SU-DHL-6 (cell line): ENCODE measurements at regions not wholly inside any gene's neighbourhood (a gene's known extent, or its start where the extent isn't known, plus 50 kb on each side); places are given as distances from the start of the nearest gene placed in this dataset.

Experiments
- H2AFZ ChIP-seq: fragments of 200-600 bp; sonication (generic); 2 replicates; pipeline ENCODE4 v1.6.1; 2014; ENCODE audit warnings: low read depth, mild to moderate bottlenecking, moderate library complexity, mixed read lengths, antibody characterized with exemption, low read length; ENCODE audit not compliant: severe bottlenecking
- H3F3A ChIP-seq: fragments of 200-600 bp; shearing (Covaris generic); 2 replicates; pipeline ENCODE4 v1.6.0; 2016; ENCODE audit warnings: antibody characterized with exemption, mild to moderate bottlenecking; ENCODE audit not compliant: insufficient read depth
- H3K27ac ChIP-seq: fragments of 200-600 bp; sonication (generic); 2 replicates; pipeline ENCODE4 v1.5.1; 2016; ENCODE audit warnings: low read depth, mild to moderate bottlenecking, low read length, moderate library complexity, mixed read lengths
- H3K27me3 ChIP-seq: fragments of 200-600 bp; sonication (generic), shearing (Covaris generic); 2 replicates; pipeline ENCODE4 v1.6.0; 2014; ENCODE audit warnings: mild to moderate bottlenecking, low read length
- H3K36me3 ChIP-seq: fragments of 200-600 bp; sonication (generic); 2 replicates; pipeline ENCODE4 v1.6.1; 2014; ENCODE audit warnings: mild to moderate bottlenecking, low read length, mixed read lengths
- H3K4me2 ChIP-seq: fragments of 300-600, 200-600 bp; shearing (Covaris generic), sonication (generic); 2 replicates; pipeline ENCODE4 v1.6.0; 2014; ENCODE audit warnings: low read length, low read depth, mild to moderate bottlenecking; ENCODE audit not compliant: poor library complexity, severe bottlenecking
- H3K4me3 ChIP-seq: fragments of 200-600 bp; sonication (generic); 2 replicates; pipeline ENCODE4 v1.5.1; 2014; ENCODE audit warnings: antibody characterized with exemption, low read length, mild to moderate bottlenecking, mixed read lengths; ENCODE audit not compliant: insufficient read depth, poor library complexity, severe bottlenecking
- H3K79me2 ChIP-seq: fragments of 200-600 bp; sonication (generic); 2 replicates; pipeline ENCODE4 v1.6.1; 2014; ENCODE audit warnings: mild to moderate bottlenecking, low read length, moderate library complexity; ENCODE audit not compliant: insufficient read depth
- H3K9ac ChIP-seq: fragments of 200-600 bp; sonication (generic); 2 replicates; pipeline ENCODE4 v1.7.0; 2014; ENCODE audit warnings: mild to moderate bottlenecking, low read length
- H3K9me2 ChIP-seq: fragments of 200-600 bp; sonication (generic); replicated peaks from 2 replicates; pipeline ENCODE4 v1.6.1; 2014; ENCODE audit warnings: low read length; ENCODE audit not compliant: insufficient read depth
- H3K9me3 ChIP-seq: fragments of 200-600 bp; sonication (generic); 2 replicates; pipeline ENCODE4 v1.6.1; 2014; ENCODE audit warnings: low read length, mixed read lengths; ENCODE audit not compliant: insufficient read depth
- H4K20me1 ChIP-seq: fragments of 200-600 bp; sonication (generic); 2 replicates; pipeline ENCODE4 v1.6.1; 2014; ENCODE audit warnings: low read depth, mild to moderate bottlenecking, antibody characterized with exemption, low read length, moderate library complexity, mixed read lengths
- CTCF ChIP-seq: fragments of 200-600 bp; sonication (generic); IDR thresholded peaks from one replicate; pipeline ENCODE4 v1.5.1; 2017; ENCODE audit warnings: antibody characterized with exemption, mild to moderate bottlenecking, low read length, moderate library complexity; ENCODE audit not compliant: insufficient read depth, poor library complexity, severe bottlenecking
- EZH2phosphoT487 ChIP-seq: fragments of 200-600 bp; sonication (generic), shearing (Covaris generic); conservative IDR thresholded peaks from 2 replicates; pipeline ENCODE4 v1.6.1; 2018; ENCODE audit warnings: mild to moderate bottlenecking, antibody characterized with exemption, low read length, moderate library complexity, mixed read lengths

- no peak overlapping the region for H3K27ac ChIP-seq
- no peaks in the 10 kb centered on the region for H3K79me2 ChIP-seq
- H3K4me2 ChIP-seq: no peak overlapping the region
- TF ChIP-seq EZH2phosphoT487: no peak
- TF ChIP-seq CTCF: no peak
- H3K9ac ChIP-seq: no peak overlapping the region
- H3K27me3 ChIP-seq: no peaks in the 10 kb centered on the region
- H2AFZ ChIP-seq: no peak overlapping the region
- no peak overlapping the region for H3K4me3 ChIP-seq
- H3F3A ChIP-seq: peaks cover 5% of the 10 kb centered on the region; the same call in 1 of the 2 replicates
- no peaks in the 10 kb centered on the region for H3K36me3 ChIP-seq
- H4K20me1 ChIP-seq: no peaks in the 10 kb centered on the region
- H3K9me3 ChIP-seq: no peaks in the 10 kb centered on the region
- H3K9me2 ChIP-seq: no peaks in the 10 kb centered on the region
Observed at GRCh38 chr3:187992609-187993008, 161.3 kb upstream of the LPP start.

- H3K4me3 ChIP-seq: no peak overlapping the region
- no peaks in the 10 kb centered on the region for H4K20me1 ChIP-seq
- peak overlapping the region; percentile 4; the same call in 1 of the 2 replicates for H3K9ac ChIP-seq
- H3K9me3 ChIP-seq: no peaks in the 10 kb centered on the region
- H3K4me2 ChIP-seq: peak overlapping the region; percentile 21
- H2AFZ ChIP-seq: peak overlapping the region; percentile 22
- no peaks in the 10 kb centered on the region for H3K79me2 ChIP-seq
- H3K36me3 ChIP-seq: no peaks in the 10 kb centered on the region
- H3K27me3 ChIP-seq: no peaks in the 10 kb centered on the region
- H3K9me2 ChIP-seq: no peaks in the 10 kb centered on the region
- H3F3A ChIP-seq: peaks cover 10% of the 10 kb centered on the region
- TF ChIP-seq EZH2phosphoT487 (no peak), CTCF (no peak)
- H3K27ac ChIP-seq: peak overlapping the region; percentile 47
Observed at GRCh38 chr3:187994221-187995042, 159.5 kb upstream of the LPP start.

GRCh38 chr3:187995043-187995400 lies 158.9 kb upstream of the LPP start:
- H3K9me3 ChIP-seq: no peaks in the 10 kb centered on the region
- peaks cover 14% of the 10 kb centered on the region for H3F3A ChIP-seq
- H3K79me2 ChIP-seq: no peaks in the 10 kb centered on the region
- no peaks in the 10 kb centered on the region for H3K36me3 ChIP-seq
- no peaks in the 10 kb centered on the region for H4K20me1 ChIP-seq
- no peak overlapping the region for H3K4me2 ChIP-seq
- no peaks in the 10 kb centered on the region for H3K27me3 ChIP-seq
- no peak overlapping the region for H3K4me3 ChIP-seq
- peak overlapping the region; percentile 47 for H3K27ac ChIP-seq
- TF ChIP-seq EZH2phosphoT487 (no peak), CTCF (no peak)
- no peaks in the 10 kb centered on the region for H3K9me2 ChIP-seq
- H3K9ac ChIP-seq: peak overlapping the region; percentile 4; the same call in 1 of the 2 replicates
- H2AFZ ChIP-seq: peak overlapping the region; percentile 22
